ENCODE measurements at regions not wholly inside any gene's neighbourhood (a gene's known extent, or its start where the extent isn't known, plus 50 kb on each side); places are given as distances from the start of the nearest gene placed in this dataset.
"Not testable (repeated sequence)": the region's sequence is repeated elsewhere in the genome, so short reads cannot be mapped to it uniquely, and the experiment has no call there.

GRCh38 chr7:125089171-125089570 lies 159.5 kb upstream of the POT1 start:
- no CpG with 5 or more reads among the region's 3 CpGs for WGBS (ENCODE audit: insufficient coverage)
- H3K4me1 ChIP-seq (ENCODE audit: control insufficient read depth, insufficient read depth, low read length) = no peaks in the 10 kb centered on the region
- DNase-seq (ENCODE audit: low read depth in 4 of 6, low spot score in 6 of 6) = no peak
- no peaks in the 10 kb centered on the region for H3K27me3 ChIP-seq (ENCODE audit: control insufficient read depth, insufficient read depth, low read length)
- no peaks in the 10 kb centered on the region for H3K9me3 ChIP-seq (ENCODE audit: control insufficient read depth, insufficient read depth, low read length)
- no peak overlapping the region for H3K4me3 ChIP-seq (ENCODE audit: low read depth, low read length)
- H3K36me3 ChIP-seq (ENCODE audit: control insufficient read depth, insufficient read depth, low read length) = no peaks in the 10 kb centered on the region
- H3K27ac ChIP-seq (ENCODE audit: low read depth, low read length) = no peak overlapping the region

DNA sequence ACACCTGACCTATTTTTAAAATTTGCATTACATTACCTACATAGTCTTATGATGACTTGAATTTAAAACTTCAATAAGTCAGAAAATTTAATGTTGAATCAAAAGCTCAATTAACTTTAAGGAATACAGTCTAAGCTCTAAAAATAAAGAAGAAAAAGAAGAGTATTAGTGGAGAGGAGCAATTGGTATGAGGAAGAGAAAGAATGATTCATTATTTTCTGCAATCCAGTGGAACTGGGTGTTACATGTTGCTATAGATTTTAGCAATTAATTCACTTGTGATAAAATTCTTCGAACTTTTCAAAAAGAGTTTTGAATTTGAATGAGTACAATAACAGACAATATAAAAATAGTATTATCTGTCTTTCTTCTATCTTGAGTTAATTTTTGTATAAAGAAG lies 158.9 kb upstream of the POT1 start:
- H3K36me3 ChIP-seq (ENCODE audit: control insufficient read depth, insufficient read depth, low read length) = no peaks in the 10 kb centered on the region

GRCh38 chr7:125085084-125085483 lies 155.5 kb upstream of the POT1 start:
- H3K27me3 ChIP-seq (ENCODE audit: control insufficient read depth, insufficient read depth, low read length) = no peaks in the 10 kb centered on the region
- DNase-seq (ENCODE audit: low read depth in 4 of 6, low spot score in 6 of 6) = no peak
- H3K4me1 ChIP-seq (ENCODE audit: control insufficient read depth, insufficient read depth, low read length) = no peaks in the 10 kb centered on the region
- no peak overlapping the region for H3K4me3 ChIP-seq (ENCODE audit: low read depth, low read length)
- H3K36me3 ChIP-seq (ENCODE audit: control insufficient read depth, insufficient read depth, low read length) = no peaks in the 10 kb centered on the region
- no peaks in the 10 kb centered on the region for H3K9me3 ChIP-seq (ENCODE audit: control insufficient read depth, insufficient read depth, low read length)
- H3K27ac ChIP-seq (ENCODE audit: low read depth, low read length) = no peak overlapping the region

More for the DNA sequence above, 158.9 kb upstream of the POT1 start:
- Histone ChIP-seq H3K27me3 (ENCODE audit: control insufficient read depth, insufficient read depth, low read length) (no peaks in the 10 kb centered on the region), H3K4me3 (ENCODE audit: low read depth, low read length) (no peak overlapping the region), H3K27ac (ENCODE audit: low read depth, low read length) (no peak overlapping the region), H3K4me1 (ENCODE audit: control insufficient read depth, insufficient read depth, low read length) (no peaks in the 10 kb centered on the region), H3K9me3 (ENCODE audit: control insufficient read depth, insufficient read depth, low read length) (no peaks in the 10 kb centered on the region)
- no peak for DNase-seq (ENCODE audit: low read depth in 4 of 6, low spot score in 6 of 6)
- WGBS (ENCODE audit: insufficient coverage) = no CpG with 5 or more reads among the region's 1 CpG

DNA sequence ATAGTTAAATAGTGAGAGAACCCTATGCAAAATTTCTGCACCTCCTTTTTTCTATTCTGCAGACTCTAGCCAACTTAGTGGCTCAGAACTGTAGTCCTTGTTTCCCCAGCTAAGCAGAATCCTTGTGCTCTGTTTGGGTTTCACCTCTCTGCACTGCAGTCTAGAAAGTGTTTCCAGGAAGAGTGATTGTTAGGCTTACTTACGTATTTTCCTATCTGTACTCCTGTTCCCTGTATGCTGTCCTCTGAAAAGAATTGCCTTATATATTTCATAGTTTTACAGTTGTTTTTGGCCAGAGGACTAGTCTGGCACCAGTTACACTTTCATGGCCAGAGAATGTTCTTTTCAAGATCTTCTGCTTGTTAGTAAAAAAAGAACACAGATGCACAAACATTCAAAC lies 154.6 kb upstream of the POT1 start:
- Histone ChIP-seq H3K9me3 (ENCODE audit: control insufficient read depth, insufficient read depth, low read length) (no peaks in the 10 kb centered on the region), H3K4me3 (ENCODE audit: low read depth, low read length) (no peak overlapping the region), H3K27me3 (ENCODE audit: control insufficient read depth, insufficient read depth, low read length) (no peaks in the 10 kb centered on the region), H3K4me1 (ENCODE audit: control insufficient read depth, insufficient read depth, low read length) (no peaks in the 10 kb centered on the region), H3K27ac (ENCODE audit: low read depth, low read length) (no peak overlapping the region), H3K36me3 (ENCODE audit: control insufficient read depth, insufficient read depth, low read length) (no peaks in the 10 kb centered on the region)
- DNase-seq (ENCODE audit: low read depth in 4 of 6, low spot score in 6 of 6) = peak in 1 of 6 donors; percentile 15
- no CpG with 5 or more reads among the region's 1 CpG for WGBS (ENCODE audit: insufficient coverage)

GRCh38 chr7:125074141-125074540 lies 144.5 kb upstream of the POT1 start:
- H3K36me3 ChIP-seq (ENCODE audit: control insufficient read depth, insufficient read depth, low read length) = no peaks in the 10 kb centered on the region
- H3K4me1 ChIP-seq (ENCODE audit: control insufficient read depth, insufficient read depth, low read length) = no peaks in the 10 kb centered on the region
- no peak overlapping the region for H3K4me3 ChIP-seq (ENCODE audit: low read depth, low read length)
- peak in 2 of 6 donors; percentile 5 to 20 for DNase-seq (ENCODE audit: low read depth in 4 of 6, low spot score in 6 of 6)
- no peaks in the 10 kb centered on the region for H3K9me3 ChIP-seq (ENCODE audit: control insufficient read depth, insufficient read depth, low read length)
- no peak overlapping the region for H3K27ac ChIP-seq (ENCODE audit: low read depth, low read length)
- no peaks in the 10 kb centered on the region for H3K27me3 ChIP-seq (ENCODE audit: control insufficient read depth, insufficient read depth, low read length)
- no CpG with 5 or more reads among the region's 3 CpGs for WGBS (ENCODE audit: insufficient coverage)

DNA sequence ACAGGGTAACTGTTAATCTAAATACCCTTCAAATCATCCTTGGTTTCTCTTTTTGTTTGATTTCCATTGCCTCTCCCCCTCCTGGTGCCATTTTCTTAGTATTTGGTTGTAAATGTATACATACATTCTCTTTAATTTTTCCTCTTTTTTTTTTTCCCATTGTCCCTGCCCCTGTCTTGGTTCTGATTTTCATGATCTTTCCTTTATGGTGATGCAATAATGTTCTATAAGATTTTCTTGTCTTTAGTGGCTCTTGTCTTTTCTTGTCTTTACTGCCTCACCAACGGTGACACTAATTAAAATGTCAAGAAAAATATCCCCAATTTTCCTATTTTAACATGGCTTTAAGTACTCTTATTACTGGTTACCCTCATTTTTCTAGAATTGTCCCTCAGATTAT lies 135.9 kb upstream of the POT1 start:
- H3K4me3 ChIP-seq (ENCODE audit: low read depth, low read length) = no peak overlapping the region
- WGBS (ENCODE audit: insufficient coverage) = no CpG with 5 or more reads among the region's 1 CpG
- no peak for DNase-seq (ENCODE audit: low read depth in 4 of 6, low spot score in 6 of 6)
- H3K36me3 ChIP-seq (ENCODE audit: control insufficient read depth, insufficient read depth, low read length) = no peaks in the 10 kb centered on the region
- no peaks in the 10 kb centered on the region for H3K4me1 ChIP-seq (ENCODE audit: control insufficient read depth, insufficient read depth, low read length)
- H3K27ac ChIP-seq (ENCODE audit: low read depth, low read length) = no peak overlapping the region
- no peaks in the 10 kb centered on the region for H3K27me3 ChIP-seq (ENCODE audit: control insufficient read depth, insufficient read depth, low read length)
- peaks cover 2% of the 10 kb centered on the region for H3K9me3 ChIP-seq (ENCODE audit: control insufficient read depth, insufficient read depth, low read length)

DNA sequence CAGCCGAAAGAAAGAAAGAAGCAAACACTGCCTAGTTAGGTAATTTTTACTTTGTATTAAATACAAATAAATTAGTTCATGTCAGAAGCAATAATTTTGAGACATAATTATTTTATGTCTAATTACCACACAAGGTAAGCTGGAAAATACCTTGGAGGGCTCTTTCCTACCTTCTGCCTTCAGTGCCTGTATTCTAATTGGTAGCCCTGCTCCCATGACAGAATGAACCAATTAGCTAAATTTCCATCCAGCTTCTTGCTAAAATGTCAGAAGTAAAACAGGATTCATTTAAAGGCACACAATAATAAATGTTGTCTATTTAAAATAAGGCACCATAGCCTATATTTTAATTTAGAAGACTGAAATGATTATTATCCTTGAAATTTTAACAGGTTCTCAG lies 135.4 kb upstream of the POT1 start:
- Histone ChIP-seq H3K4me3 (ENCODE audit: low read depth, low read length) (no peak overlapping the region), H3K27ac (ENCODE audit: low read depth, low read length) (no peak overlapping the region), H3K27me3 (ENCODE audit: control insufficient read depth, insufficient read depth, low read length) (no peaks in the 10 kb centered on the region), H3K36me3 (ENCODE audit: control insufficient read depth, insufficient read depth, low read length) (no peaks in the 10 kb centered on the region), H3K9me3 (ENCODE audit: control insufficient read depth, insufficient read depth, low read length) (peaks cover 2% of the 10 kb centered on the region), H3K4me1 (ENCODE audit: control insufficient read depth, insufficient read depth, low read length) (no peaks in the 10 kb centered on the region)
- WGBS (ENCODE audit: insufficient coverage) = no CpG with 5 or more reads among the region's 1 CpG
- peak in 1 of 6 donors; percentile 79 for DNase-seq (ENCODE audit: low read depth in 4 of 6, low spot score in 6 of 6)

DNA sequence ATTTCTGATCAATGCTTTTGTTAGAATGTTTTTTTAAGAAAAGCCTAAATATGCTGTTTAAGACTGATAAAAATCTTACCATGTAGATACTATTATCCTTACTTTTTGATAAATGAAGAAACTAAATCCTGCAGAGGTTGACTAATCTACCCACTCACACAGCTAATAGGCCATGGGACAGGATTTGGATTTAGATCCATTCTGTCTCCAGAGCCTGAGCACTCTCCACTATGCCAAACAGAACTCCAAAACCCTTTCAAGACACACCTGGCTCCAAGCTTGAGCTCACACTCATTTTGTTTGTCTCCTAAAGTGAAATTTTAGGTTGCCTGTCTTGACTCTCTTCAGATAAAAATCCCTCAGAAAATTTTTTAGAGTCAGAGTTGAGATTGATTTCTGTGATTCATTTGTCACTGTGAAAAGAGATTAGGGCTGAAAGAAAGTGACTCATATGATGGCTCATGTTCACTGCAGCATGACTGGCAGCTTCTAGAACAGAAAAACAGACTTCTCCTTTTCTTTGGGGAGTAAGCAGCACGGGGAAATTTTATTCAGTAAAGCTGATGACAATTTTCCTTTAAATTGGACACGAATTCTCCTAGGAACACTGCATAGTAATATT lies 132.3 kb upstream of the POT1 start:
- Histone ChIP-seq H3K27ac (ENCODE audit: low read depth, low read length) (no peak overlapping the region), H3K36me3 (ENCODE audit: control insufficient read depth, insufficient read depth, low read length) (no peaks in the 10 kb centered on the region), H3K4me3 (ENCODE audit: low read depth, low read length) (no peak overlapping the region), H3K27me3 (ENCODE audit: control insufficient read depth, insufficient read depth, low read length) (no peaks in the 10 kb centered on the region), H3K9me3 (ENCODE audit: control insufficient read depth, insufficient read depth, low read length) (no peaks in the 10 kb centered on the region), H3K4me1 (ENCODE audit: control insufficient read depth, insufficient read depth, low read length) (no peaks in the 10 kb centered on the region)
- no CpG with 5 or more reads among the region's 2 CpGs for WGBS (ENCODE audit: insufficient coverage)
- no peak for DNase-seq (ENCODE audit: low read depth in 4 of 6, low spot score in 6 of 6)

- H3K4me1 ChIP-seq (ENCODE audit: control insufficient read depth, insufficient read depth, low read length); H3K27ac ChIP-seq (ENCODE audit: low read depth, low read length); H3K9me3 ChIP-seq (ENCODE audit: control insufficient read depth, insufficient read depth, low read length); H3K27me3 ChIP-seq (ENCODE audit: control insufficient read depth, insufficient read depth, low read length); DNase-seq (ENCODE audit: low read depth in 4 of 6, low spot score in 6 of 6); H3K4me3 ChIP-seq (ENCODE audit: low read depth, low read length); H3K36me3 ChIP-seq (ENCODE audit: control insufficient read depth, insufficient read depth, low read length): not testable (repeated sequence)
- 50% methylated on average over 2 of the region's 6 CpGs for WGBS (ENCODE audit: insufficient coverage)
Observed at GRCh38 chr7:125061083-125061745, 131.6 kb upstream of the POT1 start.

DNA sequence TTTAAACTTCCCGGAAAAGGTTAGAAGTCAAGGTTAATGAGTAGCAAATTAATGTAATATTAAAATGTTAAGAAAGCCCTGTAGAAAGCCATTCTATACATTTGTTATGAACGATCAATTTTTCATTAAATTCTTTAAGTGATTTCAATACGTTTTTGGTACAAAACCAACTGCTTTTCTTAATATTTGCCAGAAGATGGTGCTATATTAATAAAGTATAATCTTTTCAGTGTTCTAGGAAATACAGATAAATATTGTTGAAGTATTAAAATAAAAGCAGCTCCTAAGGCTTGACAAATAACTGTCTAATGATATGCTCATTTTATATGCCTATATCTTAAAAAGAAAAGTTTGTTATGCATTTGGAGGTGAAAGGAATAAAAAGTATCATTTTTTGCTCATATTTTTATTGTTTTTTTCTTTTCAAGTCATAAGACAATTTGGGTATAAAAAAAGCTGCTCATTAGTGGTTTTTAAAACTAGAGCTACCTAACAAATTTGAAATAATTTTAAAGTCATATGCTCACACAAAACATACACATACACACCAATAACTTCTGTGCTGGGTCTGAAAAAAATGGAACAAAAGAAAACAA lies 130.3 kb upstream of the POT1 start:
- Histone ChIP-seq H3K27me3 (ENCODE audit: control insufficient read depth, insufficient read depth, low read length) (no peaks in the 10 kb centered on the region), H3K4me3 (ENCODE audit: low read depth, low read length) (no peak overlapping the region), H3K36me3 (ENCODE audit: control insufficient read depth, insufficient read depth, low read length) (no peaks in the 10 kb centered on the region), H3K4me1 (ENCODE audit: control insufficient read depth, insufficient read depth, low read length) (no peaks in the 10 kb centered on the region), H3K27ac (ENCODE audit: low read depth, low read length) (no peak overlapping the region), H3K9me3 (ENCODE audit: control insufficient read depth, insufficient read depth, low read length) (no peaks in the 10 kb centered on the region)
- peak in 4 of 6 donors; percentile 22 to 70 (median 34) for DNase-seq (ENCODE audit: low read depth in 4 of 6, low spot score in 6 of 6)
- no CpG with 5 or more reads among the region's 3 CpGs for WGBS (ENCODE audit: insufficient coverage)
